HFFc6 (cell line): ENCODE measurements at regions not wholly inside any gene's neighbourhood (a gene's known extent, or its start where the extent isn't known, plus 50 kb on each side); places are given as distances from the start of the nearest gene placed in this dataset.

Experiments used
- DNase-seq: peaks from one replicate; pipeline ENCODE4 v3.0.0-alpha.2; 2018
- H3K27ac Mint-ChIP-seq: 2 replicates; pipeline ENCODE4 v1.8.0; 2020; ENCODE audit warnings: mild to moderate bottlenecking, mixed read lengths
- H3K27me3 Mint-ChIP-seq: 2 replicates; pipeline ENCODE4 v1.8.0; 2021; ENCODE audit warnings: mild to moderate bottlenecking, moderate library complexity, mixed read lengths; ENCODE audit not compliant: insufficient read depth
- H3K36me3 Mint-ChIP-seq: 2 replicates; pipeline ENCODE4 v1.8.0; 2021; ENCODE audit warnings: low read depth, mixed read lengths
- H3K4me1 Mint-ChIP-seq: 2 replicates; pipeline ENCODE4 v1.8.0; 2020; ENCODE audit warnings: low read depth, mixed read lengths
- H3K4me3 Mint-ChIP-seq: 2 replicates; pipeline ENCODE4 v1.8.0; 2020; ENCODE audit warnings: mild to moderate bottlenecking, moderate library complexity, mixed read lengths
- H3K9me3 Mint-ChIP-seq: 2 replicates; pipeline ENCODE4 v1.8.0; 2020; ENCODE audit warnings: mild to moderate bottlenecking, mixed read lengths
- CTCF ChIP-seq: fragments of 200-600 bp; sonication (generic); IDR thresholded peaks from 2 replicates; pipeline ENCODE4 v1.5.0; 2021; ENCODE audit warnings: antibody characterized with exemption, mild to moderate bottlenecking

- Mint-ChIP-seq H3K36me3 (peaks cover 12% of the 10 kb centered on the region), H3K9me3 (peaks cover 19% of the 10 kb centered on the region), H3K4me1 (peaks cover 28% of the 10 kb centered on the region), H3K27me3 (no peaks in the 10 kb centered on the region), H3K4me3 (peak overlapping the region; percentile 78), H3K27ac (peak overlapping the region; percentile 45)
- DNase-seq: peak; percentile 49
- no peak for TF ChIP-seq CTCF
Measured at GRCh38 chr12:73421832-73422231, 1115.8 kb upstream of the ATXN7L3B start.

GRCh38 chr12:73424484-73424883 lies 1113.2 kb upstream of the ATXN7L3B start:
- Mint-ChIP-seq H3K9me3 (peaks cover 19% of the 10 kb centered on the region), H3K4me3 (no peak overlapping the region), H3K36me3 (peaks cover 12% of the 10 kb centered on the region), H3K27ac (no peak overlapping the region), H3K27me3 (no peaks in the 10 kb centered on the region), H3K4me1 (peaks cover 28% of the 10 kb centered on the region)
- TF ChIP-seq CTCF: no peak
- DNase-seq: no peak

- Mint-ChIP-seq H3K27ac (no peak overlapping the region), H3K4me3 (no peak overlapping the region), H3K27me3 (no peaks in the 10 kb centered on the region), H3K9me3 (peaks cover 8% of the 10 kb centered on the region), H3K4me1 (no peaks in the 10 kb centered on the region), H3K36me3 (no peaks in the 10 kb centered on the region)
- no peak for TF ChIP-seq CTCF
- no peak for DNase-seq
Measured at GRCh38 chr12:73445658-73446324, 1091.8 kb upstream of the ATXN7L3B start.

- Mint-ChIP-seq H3K27ac (no peak overlapping the region), H3K4me1 (no peaks in the 10 kb centered on the region), H3K36me3 (no peaks in the 10 kb centered on the region), H3K27me3 (peaks cover 2% of the 10 kb centered on the region; the same call in 1 of the 2 replicates), H3K9me3 (peaks cover 10% of the 10 kb centered on the region; the same call in 1 of the 2 replicates), H3K4me3 (no peak overlapping the region)
- DNase-seq: no peak
- TF ChIP-seq CTCF: no peak
Measured at GRCh38 chr12:73452672-73453469, 1084.8 kb upstream of the ATXN7L3B start.

- TF ChIP-seq CTCF: no peak
- Mint-ChIP-seq H3K4me1 (no peaks in the 10 kb centered on the region), H3K4me3 (no peak overlapping the region), H3K36me3 (no peaks in the 10 kb centered on the region), H3K27me3 (no peaks in the 10 kb centered on the region), H3K9me3 (peaks cover 10% of the 10 kb centered on the region), H3K27ac (no peak overlapping the region)
- no peak for DNase-seq
Measured at GRCh38 chr12:73460212-73460611, 1077.4 kb upstream of the ATXN7L3B start.
